GM18519 (cell line): ENCODE measurements at regions not wholly inside any gene's neighbourhood (a gene's known extent, or its start where the extent isn't known, plus 50 kb on each side); places are given as distances from the start of the nearest gene placed in this dataset.

Experiments used
- ATAC-seq: cut with Tn5 transposase; IDR thresholded peaks from one replicate; pipeline ENCODE4 v1.9.1; 2021; ENCODE audit warnings: mild to moderate bottlenecking, moderate library complexity; ENCODE audit not compliant: unreplicated experiment, low FRiP score

DNA sequence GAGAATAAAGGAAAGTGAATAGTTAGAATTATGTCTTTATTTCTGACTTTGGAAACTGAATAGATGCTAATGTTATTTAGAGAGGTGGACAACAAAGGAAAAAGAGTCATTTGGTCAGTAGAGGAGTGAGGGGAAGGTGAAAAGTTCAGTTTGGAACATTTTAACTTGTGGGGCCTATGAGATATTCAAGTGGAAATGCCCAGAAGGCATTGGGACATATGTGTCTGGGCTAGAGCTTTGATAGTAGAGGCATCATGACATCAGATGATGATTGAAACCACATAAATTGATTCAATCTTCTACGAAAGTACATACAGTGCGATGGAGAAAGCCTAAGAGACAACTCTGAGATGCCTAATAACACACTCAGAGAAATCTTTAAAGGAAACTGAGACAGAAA is 151.7 kb upstream of the COL11A1 start:
- ATAC-seq, result no peak

DNA sequence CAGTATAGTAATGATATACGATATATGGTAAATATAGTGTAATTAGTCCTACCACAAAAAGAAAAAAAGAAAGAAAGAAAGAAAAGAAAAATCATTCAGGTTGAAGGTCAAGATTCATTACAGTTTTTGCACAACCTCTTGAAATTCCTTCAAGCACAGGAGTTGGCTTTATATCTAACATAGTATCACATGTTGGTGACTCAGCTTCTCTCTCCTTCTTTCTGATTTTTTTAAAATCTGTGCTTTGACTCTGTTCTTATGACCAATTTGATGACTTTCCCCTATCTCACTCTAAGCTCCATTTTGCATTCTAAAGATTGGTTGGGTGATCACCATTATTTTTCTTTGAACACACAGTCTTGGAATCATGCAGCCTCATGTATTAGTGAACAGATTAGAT is 148.2 kb upstream of the COL11A1 start:
- ATAC-seq, result no peak

DNA sequence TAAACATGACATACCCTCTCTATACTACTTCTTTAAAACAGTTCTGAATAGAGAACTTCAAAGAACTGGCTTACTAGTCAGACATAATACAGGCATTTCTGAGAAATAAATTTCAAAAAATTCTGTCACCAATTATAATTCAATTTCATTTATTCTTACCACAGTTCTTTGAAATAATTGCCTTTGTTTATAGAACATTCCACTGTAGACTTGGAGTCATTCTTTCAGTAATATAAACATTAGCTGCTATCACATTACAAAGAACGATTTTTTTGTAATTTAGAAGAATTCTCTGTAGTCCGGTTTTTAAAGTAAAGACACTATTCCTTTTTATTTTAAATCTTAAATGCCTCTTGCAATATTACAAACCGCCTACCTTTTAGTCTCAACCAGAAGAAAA is 146.4 kb upstream of the COL11A1 start:
- ATAC-seq, result no peak

DNA sequence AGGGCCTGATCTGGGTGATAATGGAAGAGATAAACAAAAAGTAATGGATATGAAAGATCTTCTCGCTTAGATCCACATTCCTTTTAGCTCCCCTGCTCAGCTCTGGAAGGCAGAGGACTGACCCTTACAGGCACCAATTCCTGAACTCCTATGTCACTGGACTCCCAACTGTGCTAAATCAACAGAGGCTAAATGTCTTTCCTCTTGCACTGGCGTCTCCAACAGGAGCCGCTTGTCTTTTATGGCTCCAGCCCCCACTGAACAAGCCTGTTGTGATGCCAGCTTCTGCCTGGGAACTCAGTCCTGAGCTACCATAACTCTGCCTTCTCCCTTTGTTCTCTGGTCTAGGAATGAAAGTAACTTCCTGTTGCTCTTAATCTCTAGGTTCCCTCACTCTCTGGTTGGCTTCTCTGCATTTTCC is 142.1 kb upstream of the COL11A1 start:
- ATAC-seq, result no peak

DNA sequence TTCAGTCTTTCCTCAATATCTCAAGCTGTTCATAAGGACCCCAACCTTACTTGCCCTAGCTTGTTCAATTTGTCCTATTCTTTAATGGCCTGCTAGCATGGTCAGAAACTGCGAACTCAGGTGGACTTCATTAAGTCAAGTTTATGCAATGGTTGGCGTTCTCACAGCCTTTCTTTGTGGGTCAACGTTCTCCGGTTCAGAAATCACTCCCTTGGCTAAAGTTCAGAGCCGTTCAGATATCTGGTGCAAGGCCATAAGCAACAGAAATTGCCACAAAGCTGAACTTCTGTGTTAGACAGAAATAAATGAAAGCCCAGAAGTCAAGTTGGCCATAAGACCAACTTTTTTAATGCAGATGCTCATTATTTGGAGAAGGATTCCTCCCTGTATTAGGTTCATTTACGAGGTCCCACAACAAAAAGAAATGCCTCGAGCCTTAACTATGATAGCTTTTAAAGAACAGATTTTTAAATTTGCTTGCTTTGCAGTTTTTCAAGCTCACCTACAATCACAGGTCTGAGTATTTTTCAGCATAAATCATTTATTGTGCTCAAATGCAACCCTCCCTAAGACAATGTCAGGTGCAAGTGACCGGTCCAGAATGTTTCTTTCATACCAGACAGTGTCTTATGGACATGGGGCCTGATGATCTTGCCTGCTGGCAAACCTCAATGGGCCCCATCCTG is 140.2 kb upstream of the COL11A1 start:
- no peak for ATAC-seq

DNA sequence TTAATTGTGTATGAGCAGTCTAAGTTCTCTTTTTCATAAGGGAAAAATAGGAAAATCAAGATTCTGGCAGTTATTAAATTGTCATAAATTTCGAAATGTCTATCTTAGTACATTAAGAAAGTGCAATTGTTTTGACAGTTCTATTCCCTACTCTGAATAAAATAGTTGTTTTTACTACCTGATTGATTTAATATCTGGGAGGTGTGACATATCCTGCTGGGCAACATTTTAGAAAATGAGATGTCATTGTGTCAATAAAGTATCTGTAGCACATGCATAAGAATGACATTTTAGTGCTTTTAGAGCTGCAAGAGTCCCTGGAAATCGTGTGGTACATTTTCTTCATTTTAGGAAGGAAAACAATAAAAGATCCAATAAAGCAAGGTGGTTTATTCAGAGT is 139.2 kb upstream of the COL11A1 start:
- no peak for ATAC-seq

DNA sequence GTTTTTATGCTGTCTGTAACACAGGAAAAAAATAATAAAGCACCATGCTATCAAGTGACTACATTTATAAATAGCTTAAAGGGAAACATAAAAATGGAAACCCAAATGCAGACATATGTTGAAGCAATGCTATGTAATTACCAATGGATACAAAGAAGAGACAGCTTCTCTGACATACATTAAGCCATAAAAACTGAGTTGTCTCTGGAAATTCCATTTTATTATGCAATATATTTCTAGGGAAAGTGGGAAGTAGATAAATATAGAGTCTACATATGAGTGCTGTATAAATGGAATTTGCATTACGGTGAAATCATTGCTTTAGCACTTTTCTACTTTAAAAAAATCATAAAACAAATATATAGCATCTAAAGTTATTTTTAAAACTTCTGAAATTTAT is 135.2 kb upstream of the COL11A1 start:
- ATAC-seq, result no peak

DNA sequence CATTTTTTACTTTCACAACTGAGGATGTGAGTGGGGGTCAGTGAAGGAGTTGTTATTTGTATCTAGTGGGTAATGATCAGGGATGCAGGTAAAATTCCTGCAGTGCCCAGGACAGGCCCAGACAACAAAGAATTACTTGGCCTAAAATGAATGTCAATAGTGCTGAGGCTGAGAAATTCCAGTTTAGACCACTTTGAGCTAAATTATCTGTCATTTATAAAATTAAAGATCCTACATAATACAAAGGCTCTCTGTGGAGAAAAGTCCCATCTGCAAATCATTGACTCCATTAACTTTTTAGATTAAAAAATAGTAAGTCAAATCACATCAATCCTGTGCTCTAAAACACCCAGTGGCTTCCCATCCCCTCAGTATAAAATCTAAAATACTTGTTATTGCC is 130.7 kb upstream of the COL11A1 start:
- ATAC-seq, result no peak

DNA sequence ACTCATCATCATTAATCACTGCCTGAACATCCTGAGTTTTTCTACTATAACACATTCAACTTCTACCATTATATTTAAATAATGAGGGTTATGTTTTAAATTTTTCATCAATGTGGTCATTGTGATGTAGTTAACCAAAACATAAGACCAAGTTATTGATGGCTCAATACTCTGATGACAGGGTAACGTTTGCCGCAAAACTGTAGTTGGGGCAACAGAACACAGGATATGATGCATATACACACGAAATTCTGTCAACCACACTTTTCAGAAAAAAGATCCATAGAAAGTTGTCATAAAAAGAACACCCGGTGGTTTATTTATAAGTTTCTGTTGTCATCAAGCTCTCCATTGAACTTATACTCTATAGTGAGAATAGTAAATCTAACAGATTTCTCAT is 121.7 kb upstream of the COL11A1 start:
- ATAC-seq, result no peak

DNA sequence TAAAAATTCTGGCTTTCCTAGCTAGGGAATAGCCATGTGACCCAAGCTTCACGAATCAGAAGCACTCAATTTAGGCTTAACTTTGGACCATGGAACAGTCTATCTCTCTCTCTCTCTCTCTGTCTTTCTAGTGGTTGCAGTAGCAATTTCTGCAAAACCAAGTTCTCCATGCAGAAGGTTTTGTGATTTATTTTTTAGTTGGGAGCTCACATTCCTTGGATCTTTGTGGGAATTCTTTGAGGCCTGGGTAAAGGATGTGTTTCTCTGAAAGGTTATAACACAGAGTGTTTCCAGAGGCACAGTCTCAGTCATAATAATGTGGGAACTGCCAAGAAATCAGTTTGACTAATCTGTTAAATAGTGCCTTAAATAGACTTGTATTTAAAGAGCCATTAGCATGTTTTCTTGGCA is 112.3 kb upstream of the COL11A1 start:
- ATAC-seq, result no peak

DNA sequence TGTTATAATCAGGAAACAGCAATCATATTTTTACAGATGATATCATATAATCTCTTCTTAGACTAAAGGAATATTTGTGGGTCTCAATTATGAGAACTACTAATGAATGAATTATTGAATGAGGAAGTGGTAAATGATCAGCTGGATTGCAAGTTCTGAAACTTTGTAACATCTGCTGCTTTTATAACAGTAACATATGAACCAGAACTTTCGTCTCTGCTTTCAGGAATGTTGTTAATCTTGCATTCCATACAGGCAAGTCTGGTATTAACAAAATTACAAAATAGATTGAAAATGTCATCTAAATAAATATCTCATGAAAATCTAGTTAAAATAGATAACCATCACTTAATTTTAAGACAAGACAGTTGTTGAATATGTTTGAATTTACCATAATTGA is 110.5 kb upstream of the COL11A1 start:
- no peak for ATAC-seq

DNA sequence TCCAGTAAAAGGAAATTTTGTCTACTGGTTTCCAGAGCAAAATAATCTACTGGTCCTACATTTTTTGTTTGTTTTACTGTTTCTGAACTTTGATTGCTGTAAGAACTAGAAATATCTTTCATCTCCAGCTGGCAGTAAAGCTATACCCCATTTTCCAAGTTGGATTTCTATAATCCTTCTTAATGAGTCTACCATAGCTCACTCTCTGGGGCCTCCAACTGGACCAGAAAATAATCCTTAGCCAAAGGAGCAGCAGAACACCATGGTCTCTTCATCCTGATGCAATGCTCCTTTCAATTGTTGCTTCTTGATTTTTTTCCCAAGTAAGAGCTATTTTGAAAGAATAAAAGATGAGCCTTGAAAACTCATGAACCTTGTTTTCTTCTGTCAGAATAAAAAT is 110.0 kb upstream of the COL11A1 start:
- no peak for ATAC-seq

DNA sequence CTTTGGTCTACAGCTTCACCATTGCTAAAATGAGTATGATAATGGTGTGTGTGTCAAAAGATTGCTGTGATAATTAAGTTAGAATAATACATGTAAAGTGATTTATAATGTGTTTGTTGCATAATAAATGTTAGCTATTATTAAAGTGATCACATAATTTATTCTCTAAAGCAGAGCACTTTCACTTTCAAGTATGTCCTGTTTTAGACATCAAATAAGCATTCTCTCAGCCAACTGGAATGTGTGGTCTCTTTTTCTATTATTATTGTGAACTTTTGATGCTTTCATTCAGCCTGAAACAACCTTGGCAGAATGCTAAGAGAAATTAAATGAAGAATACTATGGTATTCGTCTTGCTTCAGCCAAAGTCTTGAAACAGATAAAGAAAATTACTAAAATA is 102.8 kb upstream of the COL11A1 start:
- no peak for ATAC-seq

DNA sequence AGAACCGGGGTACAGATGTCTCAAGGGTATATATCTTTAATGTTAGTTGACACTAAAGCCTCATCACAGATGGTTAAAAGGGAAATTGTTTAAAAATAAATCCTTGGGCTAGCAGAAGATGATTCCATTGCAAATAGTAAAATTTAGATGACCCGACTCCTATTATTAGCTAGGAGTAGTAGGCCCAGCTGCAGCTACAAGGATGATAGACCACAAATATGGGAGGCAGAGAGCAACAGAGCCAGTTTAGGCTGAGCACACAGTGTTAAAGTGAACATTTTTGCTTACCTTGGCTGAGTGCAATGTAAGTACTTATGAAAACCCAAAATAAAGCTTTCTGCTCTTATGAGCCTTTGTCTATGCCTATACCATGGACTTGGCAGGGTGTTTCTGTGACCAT is 100.5 kb upstream of the COL11A1 start:
- no peak for ATAC-seq

DNA sequence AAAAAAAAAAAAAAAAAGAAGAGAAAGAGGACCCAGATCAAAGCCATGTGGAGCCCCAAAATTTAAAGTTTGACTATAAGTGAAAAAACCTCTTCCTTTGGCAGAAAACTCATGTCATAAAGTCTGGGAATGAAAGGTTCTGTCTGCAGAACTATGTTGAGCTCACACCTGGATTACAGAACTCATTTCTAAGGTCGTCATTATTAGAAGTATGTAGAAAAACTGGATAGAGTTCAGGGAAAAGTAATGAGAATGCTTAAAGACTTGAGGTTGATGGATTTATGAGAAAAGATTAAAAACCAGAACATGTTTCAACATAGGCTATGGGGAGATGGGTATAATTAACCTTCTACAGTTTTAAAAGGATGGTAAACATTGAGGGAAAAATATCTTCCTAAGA is 90.7 kb upstream of the COL11A1 start:
- ATAC-seq, result no peak

DNA sequence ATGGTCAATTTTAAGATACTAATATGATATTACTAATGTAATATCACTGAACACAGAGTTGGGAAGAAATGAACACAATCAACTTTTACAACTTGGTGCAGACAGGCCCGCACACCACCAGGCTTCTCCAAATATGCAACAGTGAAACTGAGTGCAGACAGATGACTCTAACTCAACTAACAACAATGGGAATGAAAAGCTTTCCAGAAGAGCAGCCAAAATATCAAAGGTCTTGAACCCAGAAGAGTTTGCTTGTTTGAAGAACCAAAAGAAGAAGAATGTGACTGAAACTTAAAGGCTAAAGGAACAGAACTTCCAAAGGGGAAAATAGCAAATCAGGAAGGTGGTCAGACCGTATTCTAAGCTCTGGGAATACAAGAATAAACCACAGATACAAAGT is 89.8 kb upstream of the COL11A1 start:
- ATAC-seq, result no peak

DNA sequence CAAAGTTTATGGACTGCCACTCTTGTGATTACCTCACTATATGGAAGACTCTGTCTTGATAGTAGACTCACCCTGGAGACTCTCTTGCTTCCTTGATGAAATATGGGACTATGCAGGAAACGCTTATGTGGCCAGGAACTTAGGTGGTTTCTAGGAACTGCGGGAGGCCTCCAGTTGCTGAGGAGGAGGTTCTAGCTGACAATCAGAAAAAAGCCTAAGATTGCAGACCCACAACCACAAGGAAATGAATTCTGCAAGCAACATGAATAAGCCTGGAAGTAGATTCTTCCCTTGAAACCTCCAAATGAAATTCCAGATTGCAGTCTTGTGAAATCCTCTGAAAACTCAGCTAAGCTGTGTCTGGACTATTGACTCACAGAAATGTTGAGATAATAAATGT is 88.9 kb upstream of the COL11A1 start:
- no peak for ATAC-seq

DNA sequence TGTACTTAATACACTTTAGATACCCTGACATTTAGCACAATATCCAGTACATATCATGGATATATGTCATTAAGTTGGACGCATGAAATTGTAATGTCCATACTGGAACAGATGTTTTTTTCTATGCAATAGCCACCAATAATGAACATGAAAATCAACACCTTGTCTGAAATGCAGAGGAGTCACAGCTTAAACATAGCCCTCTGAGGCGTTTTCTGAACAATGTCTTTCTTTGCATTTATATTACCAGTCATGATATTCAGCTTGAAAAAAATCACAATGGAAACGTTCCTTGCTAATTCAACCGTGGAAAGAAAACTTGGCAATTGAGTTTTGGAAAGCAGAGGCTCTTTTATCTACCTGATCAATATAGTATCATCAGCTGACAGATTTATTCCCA is 86.7 kb upstream of the COL11A1 start:
- ATAC-seq, result no peak

DNA sequence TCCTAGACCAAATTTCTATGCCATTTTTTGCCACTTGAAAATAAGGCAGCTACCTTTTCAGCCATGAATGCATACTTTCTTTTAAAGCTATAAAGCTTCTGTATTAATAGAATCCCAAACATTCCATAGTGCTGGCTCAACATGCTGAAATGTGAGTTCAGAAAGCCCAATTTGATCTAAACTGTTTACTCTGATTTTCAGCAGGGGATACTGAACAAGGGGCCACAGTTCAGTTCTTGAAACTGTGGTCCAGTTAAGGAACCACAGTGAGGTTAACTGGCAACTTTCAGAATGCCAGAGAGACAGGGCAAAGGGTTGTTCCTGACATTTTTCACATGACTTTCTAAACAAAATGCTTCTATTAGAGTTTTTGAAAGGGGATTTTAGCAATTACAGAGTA is 85.7 kb upstream of the COL11A1 start:
- ATAC-seq, result no peak

DNA sequence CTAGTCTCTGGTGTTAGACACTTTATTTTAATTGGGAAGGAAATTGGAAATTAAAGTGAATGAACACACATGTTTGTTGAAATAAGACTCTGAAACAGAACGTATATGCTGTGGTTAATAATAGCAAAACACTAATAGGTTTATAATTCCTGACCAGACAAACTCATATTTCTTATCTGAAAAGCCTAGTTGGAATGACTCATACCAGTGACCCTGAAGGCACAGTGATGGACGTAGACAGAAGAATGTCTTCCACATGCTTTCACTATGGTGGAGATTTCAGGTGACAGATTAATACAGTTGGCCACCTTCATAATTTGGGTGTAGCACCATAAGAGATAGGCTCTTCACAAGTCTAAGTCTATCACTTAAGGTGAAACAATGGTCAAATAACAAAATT is 83.0 kb upstream of the COL11A1 start:
- no peak for ATAC-seq

DNA sequence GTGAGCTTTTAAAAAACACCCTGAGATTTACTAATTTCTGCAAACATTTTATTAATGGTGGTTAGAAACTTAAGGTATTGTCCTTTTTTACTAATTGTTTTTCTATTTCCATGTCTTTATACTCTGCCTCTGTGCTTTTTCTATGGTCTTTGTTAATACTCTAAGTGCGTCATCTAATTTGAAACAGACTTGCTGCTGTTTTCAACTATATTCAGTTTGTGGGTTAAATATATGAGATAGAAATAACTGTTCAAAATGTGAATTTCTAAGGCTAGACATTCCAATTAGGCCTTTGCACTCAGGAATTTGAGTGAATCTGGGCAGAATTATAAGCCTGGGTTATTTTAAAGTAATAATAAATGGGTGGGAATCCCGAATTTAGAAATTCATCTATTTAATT is 82.4 kb upstream of the COL11A1 start:
- ATAC-seq, result no peak

DNA sequence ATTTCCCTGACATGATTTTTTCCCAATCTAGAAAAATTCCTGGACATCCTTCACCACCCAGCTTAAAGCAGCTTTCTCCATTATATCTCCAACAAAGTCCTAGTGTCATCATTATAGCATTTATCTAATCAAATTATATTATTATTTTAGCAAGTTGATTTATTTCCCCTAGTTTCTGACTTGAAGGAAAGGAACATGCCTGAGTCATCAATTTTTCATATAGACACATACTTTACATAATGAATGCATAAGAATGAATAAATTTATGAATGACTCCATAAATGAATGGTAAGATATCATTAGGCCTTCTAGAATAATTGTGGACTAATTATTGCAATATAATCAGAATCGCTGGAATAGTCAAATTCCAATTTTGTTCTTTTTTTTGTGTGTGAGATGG is 79.4 kb upstream of the COL11A1 start:
- ATAC-seq, result no peak

DNA sequence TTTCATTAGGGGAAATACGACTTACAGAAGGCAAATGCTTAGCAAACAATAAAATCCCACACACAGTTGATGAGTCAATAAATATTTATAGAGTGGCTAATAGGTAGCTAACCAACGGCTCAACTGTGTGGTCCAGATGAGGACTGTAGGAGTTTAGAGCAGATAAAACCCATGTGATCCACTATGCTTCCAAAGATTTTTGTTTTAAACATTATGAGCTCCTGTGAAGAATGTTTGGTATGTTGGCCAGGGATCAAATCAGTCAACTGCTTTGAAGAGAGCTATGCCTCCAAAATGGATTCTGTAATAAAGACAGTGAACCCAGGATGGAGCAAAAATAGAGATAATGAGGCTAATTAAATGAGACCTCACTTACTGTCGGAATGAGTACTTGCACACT is 72.3 kb upstream of the COL11A1 start:
- no peak for ATAC-seq
